K562 (cell line): ENCODE measurements at regions not wholly inside any gene's neighbourhood (a gene's known extent, or its start where the extent isn't known, plus 50 kb on each side); places are given as distances from the start of the nearest gene placed in this dataset.

Experiments used
- CTCF ChIP-seq, 3 experiments: IDR thresholded peaks in 2 of 3; conservative IDR thresholded peaks in 1 of 3; 2 replicates each; pipeline ENCODE4 v1.5.1; 2011 to 2012; ENCODE audit warnings: low read length in 3 of 3, mild to moderate bottlenecking in 3 of 3, control low read depth in 2 of 3, improper control_type of control experiment in 1 of 3, inconsistent platforms in 1 of 3, low read depth in 1 of 3, mixed read lengths in 1 of 3, moderate library complexity in 1 of 3; ENCODE audit not compliant: insufficient read depth in 2 of 3
- E2F8 ChIP-seq: fragments of 450-650 bp; IDR thresholded peaks from 2 replicates; pipeline ENCODE4 v1.7.1; 2018; ENCODE audit warnings: mild to moderate bottlenecking, low read depth; ENCODE audit not compliant: partially characterized antibody
- NCOA2 ChIP-seq, 2 experiments: fragments of 450-650 bp; IDR thresholded peaks; 2 replicates each; pipeline ENCODE4 v1.6.1; 2018; ENCODE audit warnings: mild to moderate bottlenecking in 2 of 2, moderate library complexity in 1 of 2; ENCODE audit not compliant: partially characterized antibody in 2 of 2

- no peak for TF ChIP-seq E2F8
- TF ChIP-seq CTCF (IDR thresholded peaks at IDR 0.05 in 2 of 3, conservative IDR thresholded peaks at IDR 0.05 in 1 of 3; ENCODE audit: insufficient read depth in 2 of 3, low read depth in 1 of 3, low read length in 3 of 3): no peak
- TF ChIP-seq NCOA2 (IDR thresholded peaks at IDR 0.05; ENCODE audit: partially characterized antibody in 2 of 2): no peak
Measured at GRCh38 chr2:158733430-158733755, 61.7 kb upstream of the DAPL1 start.
